GM12891 (cell line): ENCODE measurements at regions not wholly inside any gene's neighbourhood (a gene's known extent, or its start where the extent isn't known, plus 50 kb on each side); places are given as distances from the start of the nearest gene placed in this dataset.

Experiments used
- PAX5 ChIP-seq: IDR thresholded peaks from 2 replicates; pipeline ENCODE4 v1.6.1; 2011; ENCODE audit warnings: low read length, moderate library complexity, mild to moderate bottlenecking; ENCODE audit not compliant: insufficient read depth, severe bottlenecking
- POLR2A ChIP-seq: IDR thresholded peaks from 2 replicates; pipeline ENCODE4 v1.6.1; 2011; ENCODE audit warnings: low read depth, low read length, control low read depth
- POLR2AphosphoS5 ChIP-seq: IDR thresholded peaks from 2 replicates; pipeline ENCODE4 v1.6.1; 2011; ENCODE audit warnings: low read depth, low read length, control low read depth
- POU2F2 ChIP-seq: IDR thresholded peaks from 2 replicates; pipeline ENCODE4 v1.6.1; 2011; ENCODE audit warnings: low read depth, mild to moderate bottlenecking, control low read depth, low read length, moderate library complexity
- SPI1 ChIP-seq: IDR thresholded peaks from 2 replicates; pipeline ENCODE4 v1.6.1; 2011; ENCODE audit warnings: low read depth, low read length, control low read depth
- TAF1 ChIP-seq: IDR thresholded peaks from 2 replicates; pipeline ENCODE4 v1.6.1; 2011; ENCODE audit warnings: low read depth, low read length, control low read depth

GRCh38 chr6:40946738-40947301 is 92.2 kb downstream of the UNC5CL start:
- TF ChIP-seq POLR2AphosphoS5 = no peak
- no peak for TF ChIP-seq POLR2A
- TF ChIP-seq SPI1 = no peak
- TF ChIP-seq TAF1 = no peak
- TF ChIP-seq POU2F2 = no peak
- no peak for TF ChIP-seq PAX5
